Right atrium auricular region (tissue), 2 donors: ENCODE measurements at regions not wholly inside any gene's neighbourhood (a gene's known extent, or its start where the extent isn't known, plus 50 kb on each side); places are given as distances from the start of the nearest gene placed in this dataset.

ENCODE experiments used
- DNase-seq: peaks from one replicate; pipeline ENCODE4 v3.0.0-alpha.2; 2019; ENCODE audit warnings: low spot score
- H3K27ac ChIP-seq, 2 donors: fragments of 200-600 bp; sonication (generic); 1 replicate in 1 of 2; 2 replicates in 1 of 2; pipeline ENCODE4 v1.5.1; 2016 to 2019
- H3K27me3 ChIP-seq, 2 donors: fragments of 200-600 bp; sonication (generic); one replicate each; pipeline versions ENCODE4 v1.5.1 to v1.6.0; 2017 to 2019
- H3K36me3 ChIP-seq: fragments of 200-600 bp; sonication (generic); one replicate; pipeline ENCODE4 v1.5.1; 2016
- H3K4me1 ChIP-seq, 2 donors: fragments of 200-600 bp; sonication (generic); one replicate each; pipeline versions ENCODE4 v1.5.1 to v1.6.0; 2017 to 2019
- H3K4me3 ChIP-seq, 2 donors: fragments of 200-600 bp; sonication (generic); 1 replicate in 1 of 2; 2 replicates in 1 of 2; pipeline ENCODE4 v1.5.1; 2017 to 2019; ENCODE audit warnings: mild to moderate bottlenecking in 1 of 2, moderate library complexity in 1 of 2
- H3K9me3 ChIP-seq, 2 donors: fragments of 200-600 bp; sonication (generic); one replicate each; pipeline ENCODE4 v1.5.1; 2019
- CTCF ChIP-seq, 2 donors: fragments of 200-600 bp; sonication (generic); IDR thresholded peaks; one replicate each; pipeline ENCODE4 v1.5.1; 2019; ENCODE audit warnings: antibody characterized with exemption in 2 of 2

- Histone ChIP-seq H3K4me1 (no peaks in the 10 kb centered on the region), H3K27me3 (no peaks in the 10 kb centered on the region), H3K27ac (no peak overlapping the region), H3K36me3 (no peaks in the 10 kb centered on the region), H3K4me3 (no peak overlapping the region), H3K9me3 (no peaks in the 10 kb centered on the region)
- DNase-seq: no peak
- TF ChIP-seq CTCF (IDR thresholded peaks at IDR 0.05): no peak
Measured at GRCh38 chr14:29102266-29102665, 335.7 kb downstream of the FOXG1 start.

GRCh38 chr14:29102996-29103395 lies 336.4 kb downstream of the FOXG1 start:
- Histone ChIP-seq H3K27ac (no peak overlapping the region), H3K27me3 (no peaks in the 10 kb centered on the region), H3K4me3 (no peak overlapping the region), H3K4me1 (no peaks in the 10 kb centered on the region), H3K36me3 (no peaks in the 10 kb centered on the region), H3K9me3 (no peaks in the 10 kb centered on the region)
- no peak for TF ChIP-seq CTCF (IDR thresholded peaks at IDR 0.05)
- no peak for DNase-seq

- no peaks in the 10 kb centered on the region for H3K4me1 ChIP-seq
- no peak overlapping the region for H3K4me3 ChIP-seq
- no peaks in the 10 kb centered on the region for H3K27me3 ChIP-seq
- TF ChIP-seq CTCF (IDR thresholded peaks at IDR 0.05): no peak
- peaks cover 0 to 3% of the 10 kb centered on the region in 2 donors for H3K9me3 ChIP-seq
- DNase-seq: no peak
- no peaks in the 10 kb centered on the region for H3K36me3 ChIP-seq
- H3K27ac ChIP-seq: no peak overlapping the region
Measured at GRCh38 chr14:29108908-29109307, 342.3 kb downstream of the FOXG1 start.

GRCh38 chr14:29109589-29109988 lies 343.0 kb downstream of the FOXG1 start:
- DNase-seq: no peak
- Histone ChIP-seq H3K36me3 (no peaks in the 10 kb centered on the region), H3K9me3 (peaks cover 0 to 3% of the 10 kb centered on the region in 2 donors), H3K27ac (no peak overlapping the region), H3K4me1 (no peaks in the 10 kb centered on the region), H3K27me3 (no peaks in the 10 kb centered on the region), H3K4me3 (no peak overlapping the region)
- no peak for TF ChIP-seq CTCF (IDR thresholded peaks at IDR 0.05)

GRCh38 chr14:29111554-29111953 lies 345.0 kb downstream of the FOXG1 start:
- peaks cover 0 to 3% of the 10 kb centered on the region in 2 donors for H3K9me3 ChIP-seq
- no peak overlapping the region for H3K27ac ChIP-seq
- H3K4me1 ChIP-seq: no peaks in the 10 kb centered on the region
- no peak for DNase-seq
- H3K4me3 ChIP-seq: no peak overlapping the region
- no peaks in the 10 kb centered on the region for H3K36me3 ChIP-seq
- no peaks in the 10 kb centered on the region for H3K27me3 ChIP-seq
- TF ChIP-seq CTCF (IDR thresholded peaks at IDR 0.05): no peak

GRCh38 chr14:29123017-29123416 lies 356.4 kb downstream of the FOXG1 start:
- Histone ChIP-seq H3K9me3 (no peaks in the 10 kb centered on the region), H3K27me3 (no peaks in the 10 kb centered on the region), H3K27ac (no peak overlapping the region), H3K4me3 (no peak overlapping the region), H3K4me1 (no peaks in the 10 kb centered on the region), H3K36me3 (no peaks in the 10 kb centered on the region)
- no peak for DNase-seq
- TF ChIP-seq CTCF (IDR thresholded peaks at IDR 0.05): no peak
